HG03064 (cell line): ENCODE measurements at regions not wholly inside any gene's neighbourhood (a gene's known extent, or its start where the extent isn't known, plus 50 kb on each side); places are given as distances from the start of the nearest gene placed in this dataset.
"Not testable (repeated sequence)": the region's sequence is repeated elsewhere in the genome, so short reads cannot be mapped to it uniquely, and the experiment has no call there.

ENCODE experiments used
- ATAC-seq: cut with Tn5 transposase; IDR thresholded peaks from one replicate; pipeline ENCODE4 v1.9.1; 2021; ENCODE audit warnings: low read depth; ENCODE audit not compliant: unreplicated experiment

DNA sequence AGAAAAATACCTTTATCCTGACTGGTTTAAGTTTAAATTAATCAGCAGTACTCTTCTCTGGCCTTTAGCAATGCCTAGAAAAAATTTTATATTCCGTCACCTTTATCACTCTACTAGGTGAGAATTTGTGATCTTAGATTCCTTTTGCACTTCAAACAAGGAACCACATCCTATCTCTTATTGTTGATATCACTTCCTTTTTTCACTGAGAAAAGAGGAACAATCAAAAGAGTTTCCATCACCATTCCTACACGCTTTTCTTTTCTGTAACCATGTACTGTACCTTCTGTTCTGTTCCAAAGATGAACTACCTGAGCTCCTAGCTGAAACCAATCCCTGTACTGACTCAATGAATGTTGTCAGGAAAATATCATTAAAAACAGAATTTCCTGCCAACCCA, 1379.0 kb upstream of the MIR17HG start:
- ATAC-seq: no peak

DNA sequence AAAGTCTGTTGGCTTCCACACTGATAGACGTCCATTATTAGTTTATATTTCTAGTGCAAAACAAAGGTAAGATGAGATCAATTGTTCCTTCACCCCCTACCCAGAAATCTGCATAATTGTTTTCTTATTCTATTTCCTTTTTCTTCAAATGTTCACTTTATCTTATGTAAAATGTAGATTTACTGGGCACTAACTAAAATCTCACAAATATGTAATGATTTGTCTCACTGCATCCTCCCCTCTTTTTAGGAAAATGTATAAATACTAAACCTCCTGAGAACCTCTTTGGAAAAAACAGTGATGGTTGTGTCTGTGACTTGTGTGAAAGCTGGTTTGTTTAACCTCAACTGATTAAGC, 1377.2 kb upstream of the MIR17HG start:
- ATAC-seq: no peak

DNA sequence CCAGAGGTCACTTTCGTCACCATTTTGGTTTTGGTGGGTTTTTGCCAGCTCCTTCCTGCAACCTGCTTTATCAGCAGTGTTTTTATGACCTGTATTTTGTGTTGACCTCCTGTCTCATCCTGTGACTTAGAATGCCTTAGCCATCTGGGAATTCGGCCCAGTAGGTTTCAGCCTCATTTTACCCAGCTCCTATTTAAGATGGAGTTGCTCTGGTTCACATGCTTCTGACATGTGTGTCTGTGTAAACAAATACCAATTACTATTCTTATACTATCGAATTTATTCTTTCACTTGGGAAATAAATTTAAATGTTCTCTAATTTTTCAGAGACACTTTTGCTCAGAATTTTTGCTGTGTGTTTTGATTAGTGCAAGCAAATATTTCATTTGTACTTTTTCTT, 1370.3 kb upstream of the MIR17HG start:
- no peak for ATAC-seq

DNA sequence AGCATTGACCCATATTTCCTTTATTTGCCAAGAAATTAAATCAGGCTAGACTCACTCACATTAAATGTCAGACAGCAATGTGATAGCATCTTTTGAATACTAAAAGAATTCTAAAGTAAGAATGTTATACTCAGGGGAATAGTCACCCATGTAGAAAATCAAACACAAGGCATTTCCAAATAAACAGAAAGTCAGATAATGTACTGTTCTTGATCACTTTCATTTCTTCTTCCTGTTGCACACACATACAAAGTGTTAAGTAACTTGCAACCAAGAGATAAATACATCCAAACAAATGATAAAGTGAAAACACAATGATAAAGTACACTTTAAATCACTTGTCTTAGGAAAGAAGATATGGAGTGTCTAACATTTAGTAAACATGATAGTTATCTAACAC, 1366.6 kb upstream of the MIR17HG start:
- ATAC-seq: no peak

DNA sequence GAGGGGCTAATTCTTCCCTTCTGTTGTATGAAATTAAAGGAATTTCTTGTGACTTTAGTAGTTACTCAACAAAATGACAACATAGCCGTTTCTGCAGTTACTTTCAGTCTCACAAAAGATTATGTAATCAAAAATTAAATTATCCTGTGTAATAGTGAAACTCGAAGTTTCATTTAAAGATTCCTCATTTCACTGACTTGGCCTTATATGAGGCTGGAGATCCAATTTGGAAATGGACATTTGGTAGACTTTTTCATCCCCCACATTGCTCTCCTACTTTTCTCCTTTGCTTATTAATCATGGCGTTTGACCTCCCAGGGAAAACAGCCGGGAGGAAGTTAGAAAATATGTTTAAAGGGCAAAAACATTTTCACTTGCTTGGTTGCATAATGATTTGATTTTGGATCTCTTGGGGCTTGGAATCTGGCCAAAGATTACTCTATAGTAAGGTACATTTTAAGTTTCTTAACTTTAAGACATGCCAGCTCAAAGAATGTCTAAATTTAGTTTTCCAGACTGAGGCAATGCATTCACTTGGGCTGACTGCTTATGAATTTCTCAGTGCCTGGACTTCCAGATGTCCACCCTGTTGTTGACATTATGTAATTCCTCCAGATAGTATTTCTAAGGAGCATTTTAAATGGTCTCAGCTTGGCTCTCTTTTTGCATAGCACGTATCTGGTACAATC, 1364.9 kb upstream of the MIR17HG start:
- no peak for ATAC-seq

DNA sequence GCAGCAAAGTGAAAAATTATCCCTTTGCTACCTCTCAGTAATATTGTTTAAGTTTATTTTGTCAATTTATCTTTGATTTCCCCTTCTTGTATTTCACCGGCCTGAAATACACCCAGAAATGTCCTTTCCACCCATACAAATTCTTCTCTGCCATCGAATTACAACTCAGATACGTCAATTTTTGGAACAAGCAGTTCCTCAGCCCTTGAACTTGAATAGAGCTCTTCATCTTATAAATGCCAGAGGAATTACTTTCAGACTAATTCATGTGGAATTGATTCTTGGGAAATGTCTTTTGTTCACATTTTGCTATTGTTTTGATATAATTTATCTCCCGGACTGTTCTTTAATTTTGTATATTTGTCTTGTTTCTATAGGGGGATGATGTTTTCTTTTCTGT, 1359.3 kb upstream of the MIR17HG start:
- ATAC-seq: no peak

DNA sequence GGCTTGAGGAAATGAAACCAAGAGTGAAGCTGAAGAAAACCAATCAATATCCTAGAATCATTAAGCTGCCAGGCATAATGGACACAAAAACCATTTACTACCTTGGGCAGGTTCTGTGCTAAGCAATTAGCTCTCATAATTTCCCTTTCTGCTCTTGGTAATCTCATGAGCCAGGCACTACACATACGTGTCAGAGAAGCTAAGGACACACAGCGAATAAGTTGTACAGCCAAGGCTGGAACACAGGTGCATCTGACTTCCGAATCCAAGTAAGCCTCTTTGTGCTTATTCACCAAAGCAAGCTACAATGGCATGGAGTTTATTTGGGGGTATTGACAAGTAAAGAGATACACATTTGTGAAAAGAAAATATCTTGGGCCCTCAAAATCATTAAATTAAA, 1343.9 kb upstream of the MIR17HG start:
- no peak for ATAC-seq

DNA sequence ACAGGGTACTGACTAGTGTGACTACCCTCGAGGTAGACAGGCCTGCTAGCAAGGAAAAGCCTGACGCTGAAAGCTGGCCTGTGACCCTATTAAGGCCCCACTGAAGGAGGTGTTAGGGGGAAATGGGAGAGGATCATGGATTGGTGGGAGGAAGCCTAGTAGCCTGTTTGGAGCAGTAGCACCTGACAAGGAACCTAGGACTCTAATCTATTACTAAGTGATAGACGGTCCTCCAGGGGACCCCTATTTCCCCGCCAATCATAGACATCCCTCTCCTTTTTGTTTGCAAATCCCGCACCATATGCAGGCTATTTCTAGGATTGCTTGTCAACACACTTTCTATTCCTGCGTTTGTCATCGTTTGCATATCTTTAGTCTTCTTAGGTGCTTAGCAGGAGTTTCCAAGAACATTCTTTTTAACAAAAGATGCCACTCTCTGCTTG, 1338.8 kb upstream of the MIR17HG start:
- ATAC-seq: no peak

DNA sequence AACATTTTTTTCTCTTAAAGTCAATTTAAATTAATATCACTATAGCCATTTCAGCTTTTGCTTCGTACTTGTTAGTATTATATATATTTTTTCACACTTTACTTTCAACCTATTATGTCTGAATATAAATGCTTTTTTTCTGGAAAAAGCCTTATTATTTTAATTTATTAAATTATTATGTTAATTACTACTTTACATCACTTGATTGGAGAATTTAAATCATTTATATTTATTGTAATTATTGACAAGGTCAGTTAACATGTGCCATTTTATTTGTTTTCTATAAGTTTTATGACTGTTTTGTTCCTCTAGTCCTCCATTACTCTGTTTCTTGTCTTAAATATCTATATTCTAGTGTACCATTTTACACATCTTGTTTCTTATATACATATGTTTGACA, 1333.4 kb upstream of the MIR17HG start:
- ATAC-seq: no peak

DNA sequence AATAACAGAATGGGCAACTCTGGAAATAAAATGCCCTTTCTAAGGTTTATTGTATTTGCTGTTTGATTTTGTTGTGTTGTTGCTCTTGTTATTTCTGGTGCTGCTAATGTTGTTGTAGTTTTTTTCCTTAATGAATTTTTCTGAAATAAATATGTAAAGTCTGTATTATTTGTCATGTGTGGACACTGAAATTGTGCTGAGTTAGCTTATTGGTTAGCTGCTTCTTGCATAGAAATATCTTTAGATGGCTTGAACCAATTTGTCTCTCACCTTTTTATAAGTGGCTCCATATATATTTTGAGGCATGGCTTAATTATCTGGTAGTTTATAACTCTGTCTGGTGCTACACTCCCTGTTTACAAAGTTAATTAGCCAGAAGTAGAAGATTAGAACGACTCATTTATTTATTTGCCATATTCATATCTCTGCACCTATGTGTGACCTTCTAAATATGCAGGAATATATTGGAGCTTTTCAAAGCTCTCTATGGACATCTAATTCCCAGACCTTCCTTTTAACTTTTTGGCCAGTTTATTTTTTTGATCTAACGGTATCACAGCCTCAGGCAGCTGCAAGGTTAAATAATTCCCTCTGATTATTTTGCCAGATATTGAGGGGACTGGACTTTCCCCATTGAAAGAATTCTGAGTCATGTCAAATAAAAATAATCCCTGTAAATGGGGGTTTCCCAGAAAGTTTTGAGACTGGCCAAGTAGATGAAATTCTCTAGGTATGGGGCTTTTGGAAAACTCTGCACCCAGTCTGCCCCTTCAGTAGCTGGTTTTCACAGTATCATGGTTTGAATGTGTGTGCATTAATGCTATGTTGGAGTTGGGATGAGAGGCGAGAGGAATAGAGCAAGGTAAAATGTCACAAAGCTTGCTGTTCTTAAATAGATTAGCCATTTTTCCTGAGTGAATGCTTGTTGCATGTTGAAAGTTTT, 1331.7 kb upstream of the MIR17HG start:
- no peak for ATAC-seq

DNA sequence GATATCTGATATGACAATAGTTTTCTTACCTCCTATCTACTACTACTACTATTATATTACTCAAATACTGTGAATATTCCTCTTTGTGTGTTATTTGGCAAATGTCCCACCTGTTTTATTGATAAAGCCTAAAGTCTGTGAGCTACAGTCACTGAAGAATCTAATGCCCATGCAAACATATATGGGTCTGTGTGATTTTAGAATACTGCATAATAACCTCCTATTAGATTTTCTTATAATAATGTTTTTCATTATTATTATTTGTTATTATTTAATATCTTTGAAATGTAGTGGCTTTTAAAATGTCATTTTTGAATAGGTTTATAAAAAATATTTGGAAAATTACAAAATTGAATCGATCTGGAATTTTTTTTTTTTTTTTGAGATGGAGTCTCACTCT, 1330.8 kb upstream of the MIR17HG start:
- ATAC-seq: no peak

DNA sequence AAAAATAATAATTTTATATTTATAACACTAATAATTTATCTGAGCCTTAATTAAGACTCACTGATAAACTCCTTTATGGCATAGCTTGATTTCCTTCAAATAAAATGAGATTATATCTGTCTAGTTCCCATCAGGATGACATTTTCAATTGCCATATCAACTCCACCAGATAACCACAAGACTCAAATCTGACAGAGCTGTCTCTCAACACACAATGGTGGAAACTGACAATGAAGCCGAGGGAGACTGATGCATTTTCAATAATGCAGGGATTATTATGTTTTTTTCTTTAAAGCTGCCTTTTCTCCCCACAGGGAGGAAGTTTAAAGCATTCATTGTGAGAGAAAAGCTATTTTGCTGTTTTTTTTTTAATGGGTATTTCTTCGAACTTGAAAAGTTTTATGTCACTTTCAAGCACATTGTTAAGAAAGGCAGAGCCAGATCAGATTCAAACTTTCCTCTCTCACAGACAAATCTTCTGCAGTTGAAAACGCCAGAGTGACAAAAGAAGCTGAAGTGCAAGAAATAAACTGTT, 1326.9 kb upstream of the MIR17HG start:
- ATAC-seq: no peak

DNA sequence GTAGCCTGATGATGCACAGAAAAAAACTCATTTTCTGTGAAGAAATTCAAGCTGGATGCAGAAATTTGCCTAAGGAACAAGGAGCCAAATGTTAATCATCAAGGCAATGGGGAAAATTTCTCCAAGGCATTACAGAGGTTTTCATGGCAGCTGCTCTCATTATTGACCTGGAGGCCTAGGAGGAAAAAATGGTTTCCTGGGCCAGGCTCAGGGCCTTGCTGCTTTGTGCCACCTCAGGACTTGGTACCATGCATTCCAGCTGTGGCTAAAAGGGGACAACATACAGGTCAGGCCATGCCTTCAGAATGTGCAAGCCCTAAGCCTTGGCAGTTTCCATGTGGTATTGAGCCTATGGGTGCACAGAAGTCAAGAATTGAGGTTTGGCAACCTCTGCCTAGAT, 1320.1 kb upstream of the MIR17HG start:
- no peak for ATAC-seq

DNA sequence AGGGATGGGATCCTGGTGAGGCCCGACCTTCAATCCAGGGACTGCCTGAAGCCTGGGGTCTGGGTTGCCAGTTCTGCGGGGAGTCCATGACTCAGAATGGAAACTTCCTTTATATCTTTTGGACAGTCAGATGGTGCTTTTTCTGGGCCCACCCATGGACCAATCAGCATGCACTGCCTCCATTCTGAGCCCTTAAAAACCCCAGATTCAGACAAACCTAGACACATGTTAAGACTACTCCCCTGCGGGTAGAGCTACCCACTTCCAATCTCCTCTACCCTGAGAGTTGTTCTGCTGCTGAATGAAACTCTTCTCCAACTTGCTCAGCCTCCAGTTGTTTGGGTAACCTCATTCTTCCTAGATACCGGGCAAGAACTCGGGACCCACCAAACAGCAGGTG, 1315.2 kb upstream of the MIR17HG start:
- ATAC-seq: no peak

DNA sequence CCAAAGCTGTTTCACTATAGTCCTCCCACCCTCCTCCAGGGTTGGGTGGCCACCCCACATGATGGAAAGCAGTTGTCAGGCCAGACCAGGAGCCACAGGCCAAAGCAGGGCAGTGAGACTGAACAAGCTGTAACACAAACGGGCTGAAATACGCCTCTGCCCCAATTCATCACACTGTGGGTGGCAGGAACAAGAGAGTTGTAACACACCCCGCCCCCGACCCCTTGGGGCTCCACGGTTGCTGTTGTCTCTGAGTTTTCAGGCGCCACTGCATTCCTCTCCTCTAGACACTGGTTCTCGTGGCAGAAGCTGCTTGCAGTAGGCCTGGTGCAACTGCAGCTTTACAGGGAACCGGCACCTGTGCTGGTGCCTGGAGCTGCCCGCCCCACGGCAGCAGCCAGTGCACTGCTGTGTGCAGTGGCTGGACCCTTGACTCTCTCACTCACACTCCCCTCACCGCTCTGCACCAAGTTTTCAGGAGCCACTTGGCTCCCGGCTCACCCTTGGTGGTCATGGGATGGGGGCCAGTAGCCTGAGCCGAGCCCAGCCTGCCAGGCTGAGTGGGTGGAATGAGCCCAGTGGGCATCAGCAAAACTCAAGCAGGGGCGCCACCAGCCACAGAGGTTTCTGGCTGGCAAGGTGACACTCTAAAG, 1314.5 kb upstream of the MIR17HG start:
- no peak for ATAC-seq

DNA sequence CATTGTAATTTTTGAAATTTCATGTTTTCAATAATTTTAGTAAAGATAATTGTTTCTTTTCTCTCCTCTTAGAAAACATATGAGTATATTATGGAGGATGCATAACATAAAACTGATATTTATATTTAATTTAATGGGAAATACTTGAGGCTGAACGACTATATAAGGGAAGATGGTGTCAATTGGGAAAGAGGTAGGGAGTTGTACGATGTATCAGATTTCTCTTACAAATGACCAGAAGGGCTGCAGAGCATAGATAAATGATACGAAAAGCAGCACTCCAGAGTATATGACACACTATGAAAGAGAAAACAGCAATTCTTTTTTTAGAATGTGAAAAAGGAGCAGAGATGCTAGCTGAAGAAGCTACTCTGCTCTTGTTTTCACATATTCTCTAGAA, 1308.0 kb upstream of the MIR17HG start:
- ATAC-seq: no peak

DNA sequence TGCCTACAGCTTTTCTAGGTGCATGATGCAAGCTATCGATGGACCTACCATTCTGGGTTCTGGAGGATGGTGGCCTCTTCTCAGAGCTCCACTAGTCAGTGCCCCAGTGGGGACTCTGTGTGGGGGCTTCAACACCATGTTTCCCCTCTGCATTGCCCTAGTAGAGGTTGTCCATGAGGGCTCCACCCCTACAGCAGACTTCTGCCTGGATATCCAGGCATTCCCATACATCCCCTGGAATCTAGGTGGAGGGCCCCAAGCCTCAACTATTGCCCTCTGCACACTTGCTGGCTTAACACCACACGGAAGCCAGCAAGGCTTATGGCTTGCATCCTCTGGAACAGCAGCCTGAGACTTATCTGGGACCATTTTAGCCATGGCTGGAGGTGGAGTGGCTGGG, 1299.9 kb upstream of the MIR17HG start:
- no peak for ATAC-seq

DNA sequence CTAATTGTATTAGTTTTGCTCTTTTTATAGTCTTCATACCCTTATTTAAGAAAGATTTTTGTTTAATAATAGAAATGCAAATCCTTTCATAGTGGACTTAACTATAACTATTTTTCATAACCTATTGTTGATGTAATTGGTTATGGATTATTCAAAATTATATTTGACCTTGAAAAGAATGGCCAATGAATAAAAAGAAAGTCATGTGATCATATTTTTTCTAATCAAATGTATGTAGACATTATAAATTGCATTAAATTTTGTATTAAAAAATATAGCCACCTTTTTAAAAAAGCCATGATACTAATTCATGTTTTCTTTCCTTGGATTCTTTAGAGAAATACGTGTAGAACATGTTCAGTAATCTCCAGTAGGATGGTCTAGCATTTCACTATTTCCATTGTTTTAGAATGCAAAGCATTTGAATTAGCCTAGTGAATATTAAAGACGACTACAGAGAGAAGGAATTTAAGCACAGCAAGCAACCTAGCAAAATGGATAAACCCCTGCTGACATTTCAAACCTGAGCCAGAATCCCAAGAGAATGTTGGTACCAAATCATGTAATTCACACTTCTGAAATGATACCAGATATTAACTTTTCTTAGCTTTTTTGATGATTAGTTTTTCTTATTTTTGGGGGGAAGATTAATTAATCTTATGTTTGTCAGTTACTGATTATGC, 1297.4 kb upstream of the MIR17HG start:
- ATAC-seq: no peak

DNA sequence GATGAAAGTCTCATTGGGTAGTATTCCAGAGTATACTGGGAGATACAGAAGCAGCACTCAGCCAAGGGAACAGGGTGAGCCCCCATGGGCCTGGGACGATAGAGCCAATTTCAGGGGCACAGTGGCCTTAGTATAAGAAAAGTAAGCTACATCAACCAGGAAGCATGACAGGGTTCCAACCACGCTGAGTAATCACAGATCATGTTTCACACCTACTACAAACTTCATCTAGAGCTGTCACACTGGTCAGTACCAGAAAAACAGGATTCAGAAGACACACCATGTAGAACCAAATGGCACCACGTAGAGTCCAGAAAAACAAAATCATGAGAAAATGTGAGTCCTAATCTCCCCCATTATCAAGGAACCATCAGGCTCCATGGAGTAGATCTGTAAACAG, 1292.4 kb upstream of the MIR17HG start:
- ATAC-seq: no peak

DNA sequence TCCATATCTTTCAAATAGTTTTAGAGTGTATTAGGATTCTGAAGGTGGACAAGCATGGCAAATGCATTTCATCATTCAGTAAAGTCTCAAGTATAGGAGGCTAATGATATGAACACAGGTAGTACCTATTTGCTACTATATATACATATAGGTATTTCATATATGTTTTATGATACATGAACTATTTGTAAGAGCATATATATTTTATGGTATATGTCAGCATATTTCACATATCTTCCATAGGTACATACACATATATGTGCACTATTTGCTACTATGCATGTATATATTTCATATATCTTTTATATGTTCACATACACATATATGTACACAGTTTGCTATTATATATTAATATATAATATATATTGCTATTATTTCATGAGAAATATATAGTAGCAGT, 1291.7 kb upstream of the MIR17HG start:
- no peak for ATAC-seq

DNA sequence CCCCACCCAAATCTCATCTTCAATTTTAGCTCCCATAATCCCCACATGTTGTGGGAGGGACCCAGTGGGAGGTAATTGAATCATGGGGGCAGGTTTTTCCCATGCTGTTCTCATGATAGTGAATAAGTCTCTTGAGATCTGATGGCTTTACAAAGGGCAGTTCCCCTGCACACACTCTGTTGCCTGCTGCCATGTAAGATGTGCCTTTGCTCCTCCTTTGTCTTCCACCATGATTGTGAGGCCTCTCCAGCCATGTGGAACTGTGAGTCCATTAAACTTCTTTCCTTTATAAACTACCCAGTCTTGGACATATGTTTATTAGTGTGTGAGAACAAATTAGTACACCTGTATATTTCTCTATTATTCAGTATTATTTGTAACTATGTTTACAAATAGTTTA, 1283.3 kb upstream of the MIR17HG start:
- ATAC-seq: not testable (repeated sequence)
